ENCODE measurements at regions not wholly inside any gene's neighbourhood (a gene's known extent, or its start where the extent isn't known, plus 50 kb on each side); places are given as distances from the start of the nearest gene placed in this dataset.
A peak's percentile ranks its signal among the peaks of the same experiment; 100 is the strongest.

DNA sequence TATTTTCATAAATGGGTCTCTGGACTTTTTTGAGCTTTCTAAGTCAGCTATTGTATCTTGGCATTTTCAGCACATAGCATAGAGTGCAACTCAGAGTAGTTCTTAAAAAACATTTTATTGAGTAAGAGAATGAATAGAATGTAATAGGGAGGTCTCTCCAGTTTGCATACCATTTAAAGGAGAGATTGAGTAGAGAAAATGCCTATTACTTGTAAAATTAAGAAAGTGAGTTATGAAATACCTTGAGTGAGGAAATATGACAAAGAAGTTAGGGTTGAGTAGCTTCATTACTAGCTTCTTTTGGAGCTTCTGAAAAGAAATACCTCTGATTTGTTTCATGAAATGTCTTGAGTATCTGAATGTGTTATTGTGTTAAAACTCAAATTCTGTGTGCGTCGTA, 140.0 kb downstream of the AASDHPPT start:
- no peak for FAIRE-seq

DNA sequence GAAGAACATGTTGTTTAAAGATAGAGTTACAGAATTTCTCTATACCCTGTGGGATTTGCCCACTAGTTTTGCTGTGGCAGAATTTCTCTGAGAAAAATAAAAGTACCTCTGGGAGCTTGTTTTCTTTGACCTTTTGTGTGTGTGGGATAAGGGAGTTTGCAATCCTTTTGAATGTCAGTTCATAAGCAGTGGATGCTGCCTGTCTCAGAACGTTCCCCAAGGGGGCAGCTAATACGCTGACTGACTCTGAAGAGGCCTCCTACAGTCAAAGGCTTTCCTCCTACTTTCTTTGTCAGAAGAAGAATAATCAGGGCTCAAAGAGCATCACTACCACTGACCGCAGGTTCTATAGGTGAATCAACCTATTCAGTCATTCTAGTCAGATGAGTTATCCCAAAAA, 140.6 kb downstream of the AASDHPPT start:
- FAIRE-seq = no peak

DNA sequence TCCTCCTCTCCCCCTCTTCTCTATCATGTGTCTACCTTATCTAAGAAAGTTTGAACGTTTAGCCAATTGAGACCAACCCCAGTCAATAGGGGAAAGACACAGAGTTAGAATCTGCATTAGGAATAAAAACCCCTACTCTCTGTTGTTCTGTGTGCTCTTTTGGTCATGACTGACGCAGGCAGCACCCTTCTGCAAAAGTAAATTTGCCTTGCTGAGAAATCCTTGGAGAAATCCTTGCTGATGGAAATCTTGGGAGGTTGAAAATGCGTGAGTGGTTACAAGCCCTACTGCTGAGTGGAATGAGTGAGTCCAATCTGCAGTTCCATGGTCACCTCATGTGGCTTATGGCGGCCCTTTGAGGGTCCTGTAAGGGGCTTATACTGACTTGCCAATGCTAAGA, 145.2 kb downstream of the AASDHPPT start:
- no peak for FAIRE-seq

DNA sequence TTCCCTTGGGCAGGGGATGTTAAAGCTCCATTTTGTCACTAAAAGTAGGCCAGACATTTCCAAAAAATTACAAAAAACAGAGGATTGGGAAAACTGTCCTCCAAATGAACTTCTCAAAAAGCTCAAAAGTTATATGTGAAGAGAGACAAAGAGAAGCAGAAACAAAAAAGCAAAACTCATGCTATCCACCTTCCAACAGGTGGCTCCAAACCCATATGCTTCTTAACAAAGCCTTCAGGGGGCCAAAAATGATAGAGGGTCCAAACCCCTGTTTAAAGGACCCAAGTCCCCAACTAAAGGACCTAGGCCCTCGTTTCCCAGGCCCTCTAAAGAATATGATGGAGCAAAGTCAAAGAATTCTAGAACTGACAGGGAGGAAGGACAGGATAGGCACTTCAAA, 146.7 kb downstream of the AASDHPPT start:
- FAIRE-seq = no peak

DNA sequence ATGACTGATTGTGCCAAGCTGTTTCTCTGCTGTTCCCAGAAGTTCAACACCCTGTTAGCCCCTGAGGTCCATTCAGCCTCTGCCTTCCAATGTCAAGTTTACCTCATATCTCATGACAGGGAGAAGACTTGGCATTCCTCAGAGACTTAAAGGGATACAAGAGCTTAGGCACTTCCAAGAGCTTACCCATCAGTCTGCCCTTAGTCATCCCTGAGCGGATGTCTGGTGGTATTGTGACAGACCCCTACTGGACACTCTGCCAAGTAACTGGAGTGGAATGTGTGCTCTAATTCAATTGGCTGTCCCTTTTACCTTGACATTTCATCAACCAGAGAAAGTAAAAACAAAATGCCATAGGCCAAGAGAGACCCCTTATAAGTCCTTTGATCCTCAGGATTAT, 151.5 kb downstream of the AASDHPPT start:
- FAIRE-seq = no peak

DNA sequence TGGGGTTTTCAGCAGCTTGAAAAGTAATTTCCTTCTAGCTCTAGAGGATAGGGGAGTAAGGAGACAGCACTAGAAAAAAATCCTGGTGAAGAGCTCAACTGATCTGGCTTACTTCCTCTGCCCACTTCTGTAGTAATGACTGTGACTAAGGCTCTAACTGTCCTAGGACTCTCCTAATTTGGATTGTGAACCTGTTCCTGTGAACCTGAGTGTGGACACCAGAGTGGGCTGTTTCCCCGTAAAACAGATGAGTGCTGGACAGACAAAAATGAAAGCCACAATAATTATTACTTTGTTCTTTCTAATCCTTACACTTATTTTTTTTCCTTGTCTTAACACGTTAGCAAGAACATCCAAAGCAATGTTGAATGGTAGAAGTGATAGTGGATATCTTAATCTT, 154.1 kb downstream of the AASDHPPT start:
- FAIRE-seq = no peak

DNA sequence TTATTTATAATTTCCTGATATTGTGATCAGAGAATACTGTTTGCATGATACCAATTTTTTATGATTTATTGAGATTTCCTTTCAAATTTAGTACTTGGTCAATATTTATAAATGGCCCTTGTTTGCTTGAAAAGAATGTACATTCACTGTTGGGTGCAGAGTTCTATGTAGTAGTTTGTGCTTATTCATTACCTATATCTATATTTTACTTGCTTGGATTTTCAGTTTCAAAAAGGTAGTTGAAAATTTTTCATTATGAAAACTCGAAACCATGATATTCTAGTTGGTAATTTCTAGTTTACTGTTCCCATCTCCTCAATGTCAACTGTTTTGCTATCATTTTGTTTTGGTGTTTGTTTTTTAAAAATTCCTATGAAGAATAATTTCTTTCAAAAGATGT, 155.7 kb downstream of the AASDHPPT start:
- FAIRE-seq = peak; percentile 11

DNA sequence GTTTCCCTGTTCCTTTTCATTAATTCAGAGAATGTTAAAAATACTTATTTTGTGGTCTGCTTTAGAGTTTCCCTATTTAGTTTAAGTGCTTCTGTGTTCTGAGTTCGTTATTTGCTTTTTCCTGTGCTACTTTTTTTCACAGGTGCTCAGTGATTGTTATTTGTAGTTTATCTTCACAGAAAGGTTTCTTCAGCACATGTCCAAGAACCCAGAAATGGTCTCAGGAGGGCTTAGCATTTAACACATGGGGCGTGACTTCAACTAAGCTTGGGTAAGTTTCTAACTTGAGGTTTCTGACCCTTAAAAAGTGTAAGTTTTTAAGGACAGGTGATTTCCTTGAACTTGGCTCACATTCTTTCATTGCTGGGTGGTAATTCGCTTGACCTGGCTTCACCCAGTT, 157.3 kb downstream of the AASDHPPT start:
- no peak for FAIRE-seq

DNA sequence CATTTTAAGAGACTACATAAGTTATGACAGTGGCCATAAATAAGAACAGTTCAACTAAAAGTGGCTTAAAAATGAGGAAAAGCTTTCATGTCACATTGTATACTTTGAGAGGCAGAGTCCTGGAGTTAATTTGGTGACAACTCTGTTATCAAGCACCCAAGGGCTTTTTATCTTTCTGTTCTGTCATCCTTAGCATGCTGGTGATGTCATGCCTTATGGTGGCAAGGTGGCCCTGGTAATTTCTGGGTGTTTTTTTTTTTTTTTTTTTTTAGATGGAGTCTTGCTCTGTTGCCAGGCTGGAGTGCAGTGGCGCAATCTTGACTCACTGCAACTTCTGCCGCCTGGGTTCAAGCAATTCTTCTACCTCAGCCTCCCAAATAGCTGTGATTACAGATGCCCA, 158.8 kb downstream of the AASDHPPT start:
- no peak for FAIRE-seq

DNA sequence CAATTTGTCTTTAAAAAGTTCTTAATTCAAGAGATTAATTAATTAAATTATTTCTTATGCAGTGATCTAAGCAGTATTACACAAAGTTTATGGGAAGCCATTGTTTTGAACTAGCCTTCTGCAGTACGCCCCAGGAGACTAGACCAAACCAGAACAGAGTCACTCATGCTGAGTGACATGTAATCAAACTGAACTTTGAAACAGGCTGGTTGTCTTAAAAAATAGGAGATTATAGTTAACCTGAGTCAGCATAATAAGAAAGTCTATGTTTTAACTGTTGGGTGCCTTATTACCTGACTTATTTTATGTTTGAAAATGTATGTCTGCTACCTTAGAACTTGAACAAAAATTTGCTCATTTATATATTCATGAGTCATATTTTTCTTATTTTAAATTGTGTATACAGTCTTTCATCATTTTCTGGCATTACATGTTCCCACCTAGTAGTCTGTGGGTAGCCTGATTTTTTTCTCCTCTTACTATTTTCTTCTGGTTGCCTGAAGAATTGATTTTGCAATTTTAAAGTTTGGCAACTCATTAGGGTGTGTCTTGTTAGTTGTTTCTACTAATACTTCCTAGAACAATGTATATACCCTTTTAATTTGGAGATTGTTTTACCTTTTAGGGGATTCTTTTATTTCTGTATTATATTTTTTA, 161.4 kb downstream of the AASDHPPT start:
- no peak for FAIRE-seq

DNA sequence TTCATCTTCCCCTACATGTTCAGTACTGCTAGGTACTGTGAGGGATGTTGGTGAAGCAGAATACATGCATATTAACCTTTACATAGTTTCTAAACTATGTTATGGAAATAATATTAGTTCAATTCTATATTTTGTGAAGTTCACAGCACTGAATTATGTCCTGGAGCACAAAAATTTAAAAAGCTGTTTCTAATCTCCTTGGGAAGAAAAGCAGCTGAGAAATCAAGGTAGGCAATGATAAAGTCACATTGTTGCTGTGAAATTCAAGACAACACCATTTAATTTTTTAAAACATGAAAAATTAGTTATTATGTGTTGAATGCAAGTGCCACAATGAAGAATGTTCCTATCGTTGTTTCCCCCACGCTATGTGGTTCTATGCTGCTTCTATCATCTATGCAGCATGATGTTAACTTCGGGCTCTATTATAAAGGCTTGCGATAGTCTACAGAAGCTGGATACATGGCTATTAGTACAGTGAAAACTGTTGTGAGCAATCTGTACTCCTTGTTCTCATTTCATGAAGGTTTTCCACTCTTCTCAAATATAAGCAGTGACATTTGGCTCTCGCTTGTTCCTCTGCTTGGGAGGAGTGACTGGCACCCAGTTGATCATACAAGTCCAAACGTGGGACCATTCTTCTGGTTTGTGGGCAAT, 164.3 kb downstream of the AASDHPPT start:
- no peak for FAIRE-seq

DNA sequence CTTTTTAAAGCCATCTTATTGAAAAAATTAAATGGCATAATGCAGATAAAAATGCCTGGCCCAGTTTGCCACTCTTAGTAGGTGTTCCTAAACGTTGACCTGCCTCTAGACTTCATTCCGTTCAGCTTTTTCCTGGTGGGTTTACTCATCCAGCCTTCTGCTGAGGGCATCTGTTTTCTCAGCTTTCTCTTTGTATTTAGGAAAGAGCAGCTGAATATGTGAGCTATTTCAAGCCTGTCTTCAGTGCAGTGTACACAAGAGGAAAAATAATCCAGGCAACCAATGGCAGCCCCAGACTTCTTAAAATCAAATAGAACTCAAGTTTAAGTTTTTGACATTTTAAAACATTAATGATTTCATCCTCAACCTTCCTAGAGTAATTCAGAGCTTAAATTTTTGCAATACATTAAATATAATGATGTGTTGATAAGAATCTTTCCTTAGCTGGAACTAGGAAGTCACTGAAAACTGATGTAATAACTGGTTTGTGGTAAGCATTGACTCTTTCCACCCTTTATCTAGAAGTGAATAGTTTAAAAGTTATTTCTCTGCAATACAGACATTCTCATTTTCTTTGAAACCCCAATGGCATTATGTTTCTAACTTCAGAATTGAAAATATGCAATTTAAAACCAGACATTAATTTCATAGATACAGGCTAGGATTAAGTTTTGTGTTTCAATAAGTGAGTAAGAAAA, 165.4 kb downstream of the AASDHPPT start:
- no peak for FAIRE-seq

DNA sequence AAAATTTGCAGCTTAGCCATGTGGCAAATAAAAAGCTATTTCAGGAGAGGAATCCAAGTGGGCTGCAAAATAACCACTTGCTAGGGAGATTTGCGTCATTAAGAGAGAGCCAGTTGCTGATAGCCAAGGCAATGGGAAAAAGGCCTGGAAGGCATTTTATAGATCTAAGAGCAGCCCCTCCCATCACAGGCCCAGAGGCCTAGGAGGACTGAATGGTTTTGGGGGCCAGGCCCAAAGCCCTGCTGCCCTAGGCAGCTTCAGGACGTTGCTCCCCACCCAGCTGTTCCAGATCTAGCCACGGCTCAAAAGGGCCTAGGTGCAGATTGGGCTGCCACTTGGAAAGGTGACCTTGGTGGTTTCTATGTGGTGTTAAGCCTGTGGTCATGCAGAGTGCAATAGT, 169.0 kb downstream of the AASDHPPT start:
- no peak for FAIRE-seq

DNA sequence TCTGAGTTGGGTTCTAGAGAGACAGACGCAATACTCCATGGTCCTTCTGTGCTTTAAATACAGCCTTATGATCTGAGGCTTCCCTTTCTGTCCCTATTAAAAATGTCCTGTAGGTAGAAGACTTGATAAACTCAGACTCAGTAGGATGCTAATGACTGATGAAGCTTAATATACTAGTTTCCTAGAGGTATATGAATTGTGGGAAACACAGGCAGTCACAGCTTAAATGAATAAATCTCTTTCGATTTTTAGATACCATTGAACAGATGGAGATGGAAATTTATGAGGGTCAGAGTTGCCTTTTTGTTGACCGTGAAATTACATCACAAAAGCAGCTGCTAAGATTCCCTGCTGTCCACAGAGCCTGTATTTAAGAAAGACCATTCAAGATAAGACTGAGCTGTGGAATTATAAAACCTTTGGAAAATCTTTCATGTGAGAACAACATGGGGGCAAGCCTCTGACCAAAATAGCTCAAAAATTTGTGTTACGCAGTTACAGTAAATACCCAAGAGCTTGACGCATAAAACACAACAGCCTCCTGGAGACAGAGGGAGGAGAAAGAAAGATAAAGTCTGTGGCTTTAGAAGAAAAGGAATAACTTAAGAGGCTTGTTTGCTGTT, 172.3 kb downstream of the AASDHPPT start:
- no peak for FAIRE-seq

DNA sequence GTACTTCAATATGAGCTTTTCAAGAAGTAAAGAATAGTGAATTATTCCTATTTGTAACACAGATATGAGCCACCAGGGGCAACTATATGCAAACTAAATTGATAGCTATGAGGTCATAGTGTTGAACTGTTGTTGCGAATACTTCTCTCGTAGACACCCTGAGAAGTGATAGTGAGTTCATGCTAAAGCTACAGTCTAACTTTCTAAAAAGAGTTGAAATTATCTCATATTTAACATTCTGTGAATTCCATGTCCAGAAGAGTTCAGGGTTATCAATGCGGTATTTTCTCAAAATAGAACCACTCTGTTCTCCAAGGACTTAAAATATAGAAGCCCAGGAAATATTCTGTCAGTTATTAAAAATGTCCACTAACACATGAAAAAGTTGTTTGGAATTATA, 185.4 kb downstream of the AASDHPPT start:
- no peak for FAIRE-seq

DNA sequence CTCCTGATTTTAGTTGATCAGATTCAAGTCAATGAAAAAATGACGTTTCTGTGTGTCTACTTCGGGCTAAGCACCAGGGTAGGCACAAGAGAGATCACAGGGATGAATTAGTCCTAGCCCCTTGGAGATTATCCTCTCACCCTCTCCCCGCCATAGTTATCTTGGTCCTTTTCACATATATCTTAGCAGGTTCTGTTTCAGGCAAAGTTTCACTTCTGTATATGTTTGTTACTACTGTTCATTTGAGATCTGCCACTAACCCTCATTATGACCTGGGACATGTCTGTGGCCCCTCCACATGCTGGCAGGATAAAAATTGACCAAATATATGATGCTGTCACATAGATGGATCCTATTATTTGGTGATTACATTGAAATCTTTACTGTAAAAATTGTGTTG, 186.1 kb downstream of the AASDHPPT start:
- FAIRE-seq = no peak

DNA sequence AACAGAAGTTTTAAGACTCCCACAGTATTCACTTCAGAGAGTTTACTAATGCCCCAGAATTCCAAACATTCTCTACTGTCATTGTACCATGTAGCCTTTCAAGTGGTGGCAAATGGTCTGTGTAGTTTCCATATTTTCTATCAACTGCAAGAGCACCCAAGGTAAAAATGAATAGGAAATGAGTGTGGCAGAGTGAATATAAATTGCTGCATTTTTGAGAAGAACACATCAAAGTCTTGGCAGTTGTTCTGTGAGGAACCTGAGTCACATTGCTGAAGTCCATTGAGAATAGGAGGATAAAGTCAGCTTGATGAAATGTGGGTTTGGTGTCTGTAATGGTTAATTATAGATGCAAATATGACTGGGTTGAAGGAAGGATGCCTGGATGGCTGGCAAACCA, 193.6 kb downstream of the AASDHPPT start:
- no peak for FAIRE-seq

DNA sequence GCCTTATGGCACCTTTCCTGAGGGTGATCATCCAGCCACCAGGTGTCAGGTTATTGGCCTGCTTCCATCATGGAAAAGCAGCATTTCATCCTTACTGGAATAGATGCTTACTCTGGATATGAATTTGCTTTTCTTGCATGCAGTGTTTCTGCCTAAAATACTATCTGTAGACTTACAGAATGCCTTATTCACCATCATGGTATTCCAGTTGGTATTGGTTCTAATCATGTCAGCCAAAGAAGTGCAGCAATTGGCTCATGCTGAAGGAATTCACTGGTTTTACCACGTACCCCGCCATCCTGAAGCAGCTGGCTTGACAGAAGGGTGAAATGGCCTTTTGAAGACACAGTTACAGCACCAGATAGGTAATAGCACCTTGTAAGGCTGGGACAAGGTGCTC, 194.2 kb downstream of the AASDHPPT start:
- FAIRE-seq = no peak

DNA sequence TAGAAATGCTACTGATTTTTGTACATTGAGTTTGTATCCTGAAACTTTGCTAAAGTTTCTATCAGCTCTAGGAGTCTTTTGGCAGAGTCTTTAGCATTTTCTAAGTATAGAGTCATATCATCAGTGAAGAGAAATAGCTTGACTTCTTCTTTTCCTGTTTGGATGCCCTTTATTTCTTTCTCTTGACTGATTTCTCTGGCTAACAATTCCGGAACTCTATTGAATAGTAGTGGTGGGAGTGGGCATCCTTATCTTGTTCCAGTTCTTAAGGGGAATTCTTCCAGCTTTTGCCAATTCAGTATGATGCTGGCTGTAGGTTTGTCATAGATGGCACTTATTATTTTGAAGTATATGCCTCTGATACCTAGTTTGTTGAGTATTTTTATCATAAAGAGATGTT, 197.7 kb downstream of the AASDHPPT start:
- FAIRE-seq = no peak

DNA sequence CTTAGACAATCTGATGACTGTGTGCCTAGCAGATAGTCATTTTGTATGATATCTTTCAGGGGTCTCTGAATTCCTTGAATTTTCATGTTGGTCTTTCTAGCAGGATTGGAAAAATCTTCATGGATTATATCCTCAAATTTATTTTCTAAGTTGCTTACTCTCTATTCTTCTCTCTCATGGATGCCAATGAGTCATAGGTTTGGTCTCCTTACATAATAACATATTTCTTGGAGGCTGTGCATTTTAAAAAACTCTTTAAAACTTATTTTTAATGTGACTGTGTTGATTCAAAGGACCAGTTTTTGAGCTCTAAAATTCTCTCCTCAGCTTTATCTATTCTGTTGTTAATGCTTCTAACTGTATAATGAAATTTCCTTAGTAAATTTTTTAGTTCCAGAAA, 198.7 kb downstream of the AASDHPPT start:
- no peak for FAIRE-seq

DNA sequence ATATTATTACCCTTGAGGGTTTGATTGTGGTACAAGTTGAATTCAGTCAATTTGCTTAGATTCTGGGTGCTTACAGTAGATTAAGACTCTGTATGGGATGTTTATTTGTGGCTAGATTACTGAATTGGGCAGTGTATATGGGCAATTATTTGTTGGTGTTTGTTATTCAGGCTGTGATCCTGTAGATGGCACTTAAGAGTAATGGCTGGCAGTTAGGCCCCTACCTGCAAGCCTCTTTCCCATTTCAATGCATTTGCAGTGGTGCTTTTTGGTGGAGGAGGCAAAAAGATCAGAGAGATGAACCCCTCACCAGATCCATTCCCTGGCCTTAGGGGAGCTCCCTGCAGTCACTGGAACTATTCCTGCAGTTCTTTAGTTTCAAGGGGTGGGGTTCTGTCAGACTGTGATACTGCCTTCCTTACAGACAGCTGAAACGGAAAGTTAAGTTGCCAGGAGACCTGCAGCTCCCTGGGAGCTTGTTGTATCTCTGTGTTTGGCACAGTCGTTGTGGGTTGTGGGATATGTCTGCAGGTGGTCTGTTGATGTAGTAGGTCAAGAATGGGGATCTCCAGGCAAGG, 199.5 kb downstream of the AASDHPPT start:
- no peak for FAIRE-seq

DNA sequence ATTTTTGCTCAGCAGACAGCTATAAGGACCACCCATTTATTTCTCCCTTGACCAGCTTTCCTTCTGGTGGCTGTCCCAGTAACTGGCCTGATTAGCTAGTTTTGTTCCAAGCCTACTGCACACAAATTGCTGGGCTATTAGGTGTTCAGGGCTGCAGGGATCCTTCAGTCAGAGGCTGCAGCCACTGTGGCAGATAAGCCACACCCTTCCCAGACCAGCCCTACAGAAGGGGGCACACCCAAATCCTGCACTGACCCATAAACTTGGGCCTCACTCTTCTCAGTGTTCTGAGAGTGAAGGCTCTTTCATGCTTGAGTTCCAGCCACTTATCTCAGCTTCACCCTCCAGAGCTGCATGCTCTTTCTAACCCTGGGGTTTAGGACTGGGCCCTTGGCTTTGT, 200.0 kb downstream of the AASDHPPT start:
- no peak for FAIRE-seq

DNA sequence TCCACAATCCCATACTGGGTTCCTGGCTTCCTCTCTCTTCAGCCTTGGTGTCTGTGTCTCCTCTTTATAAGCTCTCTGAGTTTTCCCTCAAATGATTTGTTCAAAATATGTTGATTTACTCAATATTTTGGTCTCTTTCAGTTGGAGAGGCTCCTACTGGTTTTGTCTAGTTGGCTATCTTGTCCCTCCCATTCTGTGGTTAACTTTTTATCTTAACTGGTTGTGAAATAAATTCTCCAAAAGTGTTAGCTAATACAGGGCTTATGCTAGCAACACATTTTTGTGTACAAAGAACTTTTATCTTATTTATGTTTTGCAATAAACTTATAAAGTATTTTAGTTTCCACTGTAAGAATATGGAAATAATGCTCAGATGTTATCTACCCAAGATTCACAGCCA, 200.9 kb downstream of the AASDHPPT start:
- no peak for FAIRE-seq

DNA sequence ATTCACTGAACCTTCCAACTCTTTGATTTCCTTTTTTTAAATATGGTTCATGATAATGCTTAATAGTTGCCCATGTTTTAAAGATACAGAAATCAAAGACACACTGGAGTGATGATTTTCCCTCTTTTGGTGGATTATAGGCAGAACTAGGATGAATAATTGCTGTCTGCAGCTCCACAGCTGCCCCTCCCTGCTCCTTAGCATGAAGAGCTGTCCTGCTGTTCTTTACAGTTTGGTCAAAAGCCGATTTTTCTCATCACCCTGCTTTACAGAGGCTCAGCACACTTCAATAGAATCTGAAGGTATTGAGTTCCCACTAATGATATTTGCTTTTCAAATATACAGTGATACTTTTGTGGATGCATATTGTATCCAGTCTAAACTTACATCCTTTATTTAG, 202.6 kb downstream of the AASDHPPT start:
- no peak for FAIRE-seq
